Stomach (tissue), 8 donors: ENCODE measurements at regions not wholly inside any gene's neighbourhood (a gene's known extent, or its start where the extent isn't known, plus 50 kb on each side); places are given as distances from the start of the nearest gene placed in this dataset.

Experiments
- DNase-seq, 2 donors: peaks; one replicate each; pipeline versions ENCODE4 v3.0.0 to v3.0.0-alpha.2; 2013 to 2019
- H3K27ac ChIP-seq, 5 donors: fragments of 200-600 bp in 4 of 5; sonication (generic) in 4 of 5; one replicate each; pipeline ENCODE4 v1.5.1; 2013 to 2019; ENCODE audit warnings: mild to moderate bottlenecking in 1 of 5, moderate library complexity in 1 of 5
- H3K27me3 ChIP-seq, 3 donors: fragments of 200-600 bp; sonication (generic); one replicate each; pipeline ENCODE4 v1.5.1; 2017 to 2019; ENCODE audit warnings: mixed run types in 1 of 3
- H3K36me3 ChIP-seq, 4 donors: fragments of 200-600 bp; sonication (generic); 1 replicate in 3 of 4; 2 replicates in 1 of 4; pipeline ENCODE4 v1.5.1; 2016 to 2019
- H3K4me1 ChIP-seq, 4 donors: fragments of 200-600 bp; sonication (generic); one replicate each; pipeline ENCODE4 v1.5.1; 2016 to 2019
- H3K4me3 ChIP-seq, 4 donors: fragments of 200-600 bp; sonication (generic) in 3 of 4; one replicate each; pipeline ENCODE4 v1.5.1; 2016 to 2019; ENCODE audit warnings: mild to moderate bottlenecking in 1 of 4
- H3K9me3 ChIP-seq, 4 donors: fragments of 200-600 bp; sonication (generic); one replicate each; pipeline ENCODE4 v1.5.1; 2016 to 2019
- EP300 ChIP-seq: sonication (generic); formaldehyde crosslinking; IDR thresholded peaks from one replicate; pipeline ENCODE4 v1.6.1; 2017; ENCODE audit warnings: antibody characterized with exemption
- POLR2A ChIP-seq, 4 donors: fragments of 450-650 bp; IDR thresholded peaks; one replicate each; pipeline ENCODE4 v1.6.1; 2016; ENCODE audit warnings: antibody characterized with exemption in 4 of 4, control low read depth in 2 of 4, mild to moderate bottlenecking in 1 of 4, moderate library complexity in 1 of 4
- POLR2AphosphoS5 ChIP-seq, 3 donors: sonication (generic); formaldehyde crosslinking; IDR thresholded peaks; one replicate each; pipeline ENCODE4 v1.6.1; 2016; ENCODE audit warnings: antibody characterized with exemption in 3 of 3
- WGBS, 5 donors: extraction: QIAGEN DNeasy Blood & Tissue Kit in 3 of 5; methylation state at CpG; one replicate each; pipeline versions ENCODE4 v1.1.5 to v1.1.7; 2013 to 2018; 5-methylcytosine and 5-hydroxymethylcytosine counted together
- intact Hi-C: fragments of 100-400 bp; cut with DNase I; formaldehyde crosslinking; loops from one replicate; pipeline ENCODE4 v1.15.1; 2023; ENCODE audit warnings: low total_unique reads
- TF ChIP-seq, protein P1 (sequence below), 7 experiments: fragments of 450-650 bp in 4 of 7; fragments of 200-600 bp in 3 of 7; sonication (generic) in 3 of 7; IDR thresholded peaks; one replicate each; pipeline ENCODE4 v1.5.1; 2016 to 2019; ENCODE audit warnings: antibody characterized with exemption in 7 of 7, control low read depth in 2 of 7, mild to moderate bottlenecking in 1 of 7
- donor health status: healthy with polysubstance abuse.
- donor health status: Bipolar disorder and iron deficiency.
- donor health status: healthy.

- 76 to 89% (median 82%) methylated on average over 5 of the region's 5 CpGs for WGBS, 5 donors
- TF ChIP-seq, protein P1, sequence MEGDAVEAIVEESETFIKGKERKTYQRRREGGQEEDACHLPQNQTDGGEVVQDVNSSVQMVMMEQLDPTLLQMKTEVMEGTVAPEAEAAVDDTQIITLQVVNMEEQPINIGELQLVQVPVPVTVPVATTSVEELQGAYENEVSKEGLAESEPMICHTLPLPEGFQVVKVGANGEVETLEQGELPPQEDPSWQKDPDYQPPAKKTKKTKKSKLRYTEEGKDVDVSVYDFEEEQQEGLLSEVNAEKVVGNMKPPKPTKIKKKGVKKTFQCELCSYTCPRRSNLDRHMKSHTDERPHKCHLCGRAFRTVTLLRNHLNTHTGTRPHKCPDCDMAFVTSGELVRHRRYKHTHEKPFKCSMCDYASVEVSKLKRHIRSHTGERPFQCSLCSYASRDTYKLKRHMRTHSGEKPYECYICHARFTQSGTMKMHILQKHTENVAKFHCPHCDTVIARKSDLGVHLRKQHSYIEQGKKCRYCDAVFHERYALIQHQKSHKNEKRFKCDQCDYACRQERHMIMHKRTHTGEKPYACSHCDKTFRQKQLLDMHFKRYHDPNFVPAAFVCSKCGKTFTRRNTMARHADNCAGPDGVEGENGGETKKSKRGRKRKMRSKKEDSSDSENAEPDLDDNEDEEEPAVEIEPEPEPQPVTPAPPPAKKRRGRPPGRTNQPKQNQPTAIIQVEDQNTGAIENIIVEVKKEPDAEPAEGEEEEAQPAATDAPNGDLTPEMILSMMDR (IDR thresholded peaks at IDR 0.05): no peak
- TF ChIP-seq POLR2A (IDR thresholded peaks at IDR 0.05) (no peak), EP300 (no peak), POLR2AphosphoS5 (IDR thresholded peaks at IDR 0.05) (no peak)
- peak in 1 of 2 donors; percentile 82 for DNase-seq
- intact Hi-C loops: no loop called here
- no peaks in the 10 kb centered on the region for H3K27me3 ChIP-seq
- H3K36me3 ChIP-seq: no peaks in the 10 kb centered on the region
- H3K9me3 ChIP-seq: no peaks in the 10 kb centered on the region
- no peaks in the 10 kb centered on the region for H3K4me1 ChIP-seq
- peak overlapping the region in 1 of 5 donors; percentile 11 for H3K27ac ChIP-seq
- no peak overlapping the region for H3K4me3 ChIP-seq
These were observed 586.9 kb downstream of the CCDC171 start for GRCh38 chr9:16139774-16140173.

- DNase-seq: no peak
- no peaks in the 10 kb centered on the region for H3K4me1 ChIP-seq
- no peak overlapping the region for H3K27ac ChIP-seq
- H3K9me3 ChIP-seq: no peaks in the 10 kb centered on the region
- H3K4me3 ChIP-seq: no peak overlapping the region
- WGBS, 5 donors: 58 to 86% (median 74%) methylated on average over 7 of the region's 7 CpGs
- H3K36me3 ChIP-seq: no peaks in the 10 kb centered on the region
- TF ChIP-seq POLR2AphosphoS5 (IDR thresholded peaks at IDR 0.05) (no peak), POLR2A (IDR thresholded peaks at IDR 0.05) (no peak), EP300 (no peak)
- TF ChIP-seq, protein P1 (IDR thresholded peaks at IDR 0.05): no peak
- no peaks in the 10 kb centered on the region for H3K27me3 ChIP-seq
- intact Hi-C loops: no loop called here
These were observed 590.5 kb downstream of the CCDC171 start for GRCh38 chr9:16143310-16143709.

- WGBS, 5 donors: 85 to 93% (median 88%) methylated on average over 13 of the region's 13 CpGs
- Histone ChIP-seq H3K4me1 (no peaks in the 10 kb centered on the region), H3K9me3 (no peaks in the 10 kb centered on the region), H3K4me3 (no peak overlapping the region), H3K27ac (no peak overlapping the region), H3K27me3 (no peaks in the 10 kb centered on the region), H3K36me3 (no peaks in the 10 kb centered on the region)
- DNase-seq: no peak
- TF ChIP-seq, protein P1 (IDR thresholded peaks at IDR 0.05): no peak
- no peak for TF ChIP-seq POLR2AphosphoS5 (IDR thresholded peaks at IDR 0.05)
- no peak for TF ChIP-seq POLR2A (IDR thresholded peaks at IDR 0.05)
- intact Hi-C loops: no loop called here
These were observed 591.4 kb downstream of the CCDC171 start for GRCh38 chr9:16143947-16144890.

GRCh38 chr9:16145196-16145950 lies 592.5 kb downstream of the CCDC171 start:
- Histone ChIP-seq H3K9me3 (no peaks in the 10 kb centered on the region), H3K36me3 (no peaks in the 10 kb centered on the region), H3K27me3 (no peaks in the 10 kb centered on the region), H3K4me1 (peaks cover 0 to 6% (median 3%) of the 10 kb centered on the region in 4 donors), H3K27ac (no peak overlapping the region), H3K4me3 (no peak overlapping the region)
- TF ChIP-seq POLR2AphosphoS5 (IDR thresholded peaks at IDR 0.05): no peak
- no peak for TF ChIP-seq EP300
- TF ChIP-seq, protein P1 (IDR thresholded peaks at IDR 0.05): no peak
- TF ChIP-seq POLR2A (IDR thresholded peaks at IDR 0.05): no peak
- 64 to 77% (median 69%) methylated on average over 8 of the region's 8 CpGs for WGBS, 5 donors
- DNase-seq: no peak
- intact Hi-C loops: no loop called here
